Posterior vena cava (tissue), 2 donors: ENCODE measurements at regions not wholly inside any gene's neighbourhood (a gene's known extent, or its start where the extent isn't known, plus 50 kb on each side); places are given as distances from the start of the nearest gene placed in this dataset.
"Not testable (repeated sequence)": the region's sequence is repeated elsewhere in the genome, so short reads cannot be mapped to it uniquely, and the experiment has no call there.

ENCODE experiments used
- DNase-seq: peaks from one replicate; pipeline ENCODE4 v3.0.0-alpha.2; 2020; ENCODE audit warnings: low spot score
- intact Hi-C, 2 donors: fragments of 100-400 bp; cut with DNase I; formaldehyde crosslinking; loops; one replicate each; pipeline versions ENCODE4 v1.14.1 to v1.14.2; 2022 to 2023
- donor health status: DM: yes; HTN: yes; CAD: no.
- donor health status: DM: yes; HTN: yes; CAD: no.

- intact Hi-C loops, result no loop called here
- DNase-seq, result no peak
Observed at GRCh38 chr9:78436873-78437272, 139.9 kb downstream of the PSAT1 start.

- intact Hi-C loops, result no loop called here
- no peak for DNase-seq
Observed at GRCh38 chr9:78437296-78437695, 140.4 kb downstream of the PSAT1 start.

GRCh38 chr9:78437806-78438205 is 140.9 kb downstream of the PSAT1 start:
- no peak for DNase-seq
- intact Hi-C loops, result no loop called here

GRCh38 chr9:78438211-78438610 is 141.3 kb downstream of the PSAT1 start:
- DNase-seq, result no peak
- intact Hi-C loops, result no loop called here

GRCh38 chr9:78438780-78439179 is 141.9 kb downstream of the PSAT1 start:
- DNase-seq, result no peak
- intact Hi-C loops, result no loop called here

- intact Hi-C loops, result no loop called here
- DNase-seq, result peak; percentile 93
Observed at GRCh38 chr9:78439190-78439865, 142.4 kb downstream of the PSAT1 start.

- DNase-seq, result no peak
- intact Hi-C loops, result no loop called here
Observed at GRCh38 chr9:78439866-78440830, 143.2 kb downstream of the PSAT1 start.

GRCh38 chr9:78441396-78441795 is 144.5 kb downstream of the PSAT1 start:
- no peak for DNase-seq
- intact Hi-C loops, result no loop called here

- no peak for DNase-seq
- intact Hi-C loops, result no loop called here
Observed at GRCh38 chr9:78441822-78442431, 145.0 kb downstream of the PSAT1 start.

- intact Hi-C loops, DNase-seq: not testable (repeated sequence)
Observed at GRCh38 chr9:78442577-78442976, 145.7 kb downstream of the PSAT1 start.

- DNase-seq, result no peak
- intact Hi-C loops, result no loop called here
Observed at GRCh38 chr9:78443946-78444345, 147.0 kb downstream of the PSAT1 start.

GRCh38 chr9:78448960-78449673 is 152.2 kb downstream of the PSAT1 start:
- no peak for DNase-seq
- intact Hi-C loops, result loop anchor here in 1 of 2 donors (5.0 kb wide), 1 partner anchor 1153 kb away; no protein-coding TSS in a partner anchor

GRCh38 chr9:78453450-78453849 is 156.5 kb downstream of the PSAT1 start:
- DNase-seq, result no peak
- intact Hi-C loops, result no loop called here

- DNase-seq, result no peak
- intact Hi-C loops, result no loop called here
Observed at GRCh38 chr9:78462611-78463010, 165.7 kb downstream of the PSAT1 start.

GRCh38 chr9:78463750-78464149 is 166.8 kb downstream of the PSAT1 start:
- no peak for DNase-seq
- intact Hi-C loops, result no loop called here

GRCh38 chr9:78468231-78468630 is 171.3 kb downstream of the PSAT1 start:
- intact Hi-C loops, result no loop called here
- no peak for DNase-seq

- intact Hi-C loops, result no loop called here
- DNase-seq, result no peak
Observed at GRCh38 chr9:78468974-78469576, 172.2 kb downstream of the PSAT1 start.

GRCh38 chr9:78470216-78470615 is 173.3 kb downstream of the PSAT1 start:
- DNase-seq, result no peak
- intact Hi-C loops, result no loop called here

- DNase-seq, result no peak
- intact Hi-C loops, result no loop called here
Observed at GRCh38 chr9:78470741-78471140, 173.8 kb downstream of the PSAT1 start.
